HAP-1 (cell line): ENCODE measurements at regions not wholly inside any gene's neighbourhood (a gene's known extent, or its start where the extent isn't known, plus 50 kb on each side); places are given as distances from the start of the nearest gene placed in this dataset.

Source experiments
- DNase-seq, 2 experiments: peaks; one replicate each; pipeline ENCODE4 v3.0.0-alpha.2; 2016 to 2020; ENCODE audit warnings: low spot score in 2 of 2
- H3K27me3 ChIP-seq: fragments of 250-450 bp; sonication (Bioruptor Pico); 2 replicates; pipeline ENCODE4 v1.5.1; 2020; ENCODE audit warnings: low read depth, mild to moderate bottlenecking, moderate library complexity
- H3K36me3 ChIP-seq: fragments of 250-450 bp; sonication (Bioruptor Pico); replicated peaks from 2 replicates; pipeline ENCODE4 v1.5.1; 2020; ENCODE audit warnings: mild to moderate bottlenecking
- H3K4me1 ChIP-seq: fragments of 250-450 bp; sonication (Bioruptor Pico); 2 replicates; pipeline ENCODE4 v1.5.1; 2020; ENCODE audit warnings: mild to moderate bottlenecking
- H3K4me3 ChIP-seq: fragments of 250-450 bp; sonication (Bioruptor Pico); 2 replicates; pipeline ENCODE4 v1.5.1; 2020; ENCODE audit warnings: mild to moderate bottlenecking, moderate library complexity
- H3K9me3 ChIP-seq: fragments of 250-450 bp; sonication (Bioruptor Pico); 2 replicates; pipeline ENCODE4 v1.5.1; 2020; ENCODE audit warnings: mild to moderate bottlenecking, moderate library complexity
- in situ Hi-C: fragments of 300-500 bp; cut with MboI; formaldehyde crosslinking; loops from 3 replicates; pipeline ENCODE4 v1.14.3; 2020; ENCODE audit warnings: low sequenced_read_pairs, inconsistent platforms, mixed read lengths

DNA sequence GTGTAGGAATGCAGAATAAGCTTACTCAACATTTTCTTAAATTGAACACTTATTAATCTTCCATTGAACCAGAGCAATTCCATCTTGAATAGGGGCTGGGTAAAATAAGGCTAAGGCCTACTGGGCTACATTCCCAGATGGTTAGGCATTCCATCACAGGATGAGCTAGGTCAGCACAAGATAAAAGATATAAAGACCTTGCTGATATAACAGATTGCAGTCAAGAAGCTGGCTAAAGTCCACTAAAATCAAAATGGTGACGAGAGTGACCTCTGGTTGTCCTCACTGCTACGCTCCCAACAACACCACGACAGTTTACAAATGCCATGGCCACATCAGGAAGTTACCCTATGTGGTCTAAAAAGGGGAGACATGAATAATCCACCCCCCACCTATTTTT lies 156.1 kb downstream of the NXNL2 start:
- in situ Hi-C loops: no loop called here
- Histone ChIP-seq H3K9me3 (no peaks in the 10 kb centered on the region), H3K4me1 (no peaks in the 10 kb centered on the region)

DNA sequence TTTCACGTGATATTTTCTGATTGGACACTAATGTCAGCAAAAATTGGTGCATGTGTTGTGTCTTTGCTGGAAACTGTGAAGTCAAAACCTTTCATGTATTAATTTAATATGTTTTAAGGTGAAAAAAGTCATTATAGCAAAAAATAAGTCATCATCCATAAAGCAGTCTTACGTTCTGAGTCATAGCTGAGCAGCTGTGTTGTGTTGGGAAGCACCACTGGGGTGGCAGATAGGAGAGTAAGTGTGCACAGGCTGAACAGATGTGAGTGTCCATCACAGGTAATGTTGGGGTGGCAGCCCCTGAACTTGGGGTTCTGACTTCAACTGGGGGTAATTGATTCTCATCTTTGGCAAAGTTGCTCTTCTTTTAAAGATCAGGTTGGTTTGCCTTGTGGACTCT lies 156.8 kb downstream of the NXNL2 start:
- in situ Hi-C loops: no loop called here
- no peak for DNase-seq
- Histone ChIP-seq H3K9me3 (no peaks in the 10 kb centered on the region), H3K27me3 (no peaks in the 10 kb centered on the region), H3K36me3 (no peaks in the 10 kb centered on the region), H3K4me1 (no peaks in the 10 kb centered on the region), H3K4me3 (no peak overlapping the region)

More for the DNA sequence above, 156.1 kb downstream of the NXNL2 start:
- Histone ChIP-seq H3K36me3 (no peaks in the 10 kb centered on the region), H3K4me3 (no peak overlapping the region), H3K27me3 (no peaks in the 10 kb centered on the region)
- DNase-seq: no peak

DNA sequence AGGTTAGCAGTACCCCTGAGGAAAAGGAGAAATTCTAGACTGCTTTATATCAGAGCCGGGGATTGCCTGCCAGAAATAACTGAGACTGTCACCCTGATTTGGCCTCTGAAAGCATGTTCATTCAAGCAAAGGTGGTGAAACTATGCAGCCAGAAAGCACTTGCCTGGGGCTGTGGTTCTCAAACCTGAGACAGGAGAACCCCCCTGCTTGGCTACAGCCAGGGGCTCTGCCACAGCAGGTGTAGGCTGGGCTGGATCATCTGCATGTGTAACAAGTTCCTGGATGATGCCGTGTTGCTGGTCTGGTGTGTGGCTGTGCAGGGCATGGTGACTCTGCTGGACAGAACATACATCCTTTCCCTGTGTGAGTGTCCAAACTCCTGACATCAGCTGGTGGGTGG lies 157.8 kb downstream of the NXNL2 start:
- Histone ChIP-seq H3K36me3 (no peaks in the 10 kb centered on the region), H3K4me3 (no peak overlapping the region), H3K9me3 (no peaks in the 10 kb centered on the region), H3K27me3 (no peaks in the 10 kb centered on the region), H3K4me1 (no peaks in the 10 kb centered on the region)
- in situ Hi-C loops: no loop called here
- no peak for DNase-seq

DNA sequence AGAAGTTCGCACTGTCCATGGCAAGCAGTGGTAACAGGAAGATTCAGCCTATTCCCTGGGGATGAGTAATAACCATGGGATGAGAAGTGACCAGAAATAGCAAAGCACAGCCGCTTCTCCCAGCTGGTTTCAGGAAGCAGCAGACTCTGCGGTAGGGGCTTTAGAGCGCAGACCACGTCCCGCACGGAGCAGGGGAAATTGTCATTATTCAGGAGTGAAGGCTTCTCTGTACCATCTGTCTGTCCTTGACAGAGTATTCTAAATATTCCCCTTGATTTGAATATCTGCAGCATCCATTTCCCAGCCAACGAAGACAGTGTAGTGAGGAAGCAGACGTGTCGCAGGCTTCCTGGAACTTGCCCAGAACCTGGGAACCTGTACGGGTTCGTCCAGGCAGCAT lies 159.6 kb downstream of the NXNL2 start:
- no peak overlapping the region for H3K4me3 ChIP-seq
- no peaks in the 10 kb centered on the region for H3K27me3 ChIP-seq
- DNase-seq: no peak
- in situ Hi-C loops: no loop called here
- no peaks in the 10 kb centered on the region for H3K9me3 ChIP-seq
- H3K36me3 ChIP-seq: no peaks in the 10 kb centered on the region
- H3K4me1 ChIP-seq: no peaks in the 10 kb centered on the region

DNA sequence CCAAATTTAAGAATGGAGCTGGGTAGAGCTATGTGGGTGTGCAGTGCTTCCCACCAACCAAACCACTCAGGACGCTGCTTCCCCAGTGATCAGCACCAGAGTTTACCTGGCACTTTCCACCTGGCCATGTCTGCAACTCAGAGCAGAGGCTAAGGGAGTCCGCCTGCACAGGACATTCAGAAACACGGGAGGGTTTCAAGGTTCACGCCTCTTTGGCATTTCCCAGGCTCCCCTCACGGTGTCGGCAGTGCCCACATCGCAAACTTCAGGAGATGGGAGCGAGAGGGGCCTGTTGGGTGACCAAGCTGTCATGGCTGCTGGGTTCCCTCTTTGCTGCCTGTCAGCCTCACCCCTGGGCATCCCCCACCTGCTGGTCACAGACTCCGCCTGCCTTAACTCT lies 161.5 kb downstream of the NXNL2 start:
- Histone ChIP-seq H3K27me3 (no peaks in the 10 kb centered on the region), H3K36me3 (no peaks in the 10 kb centered on the region), H3K4me3 (no peak overlapping the region), H3K9me3 (no peaks in the 10 kb centered on the region), H3K4me1 (no peaks in the 10 kb centered on the region)
- DNase-seq: no peak
- in situ Hi-C loops: no loop called here

DNA sequence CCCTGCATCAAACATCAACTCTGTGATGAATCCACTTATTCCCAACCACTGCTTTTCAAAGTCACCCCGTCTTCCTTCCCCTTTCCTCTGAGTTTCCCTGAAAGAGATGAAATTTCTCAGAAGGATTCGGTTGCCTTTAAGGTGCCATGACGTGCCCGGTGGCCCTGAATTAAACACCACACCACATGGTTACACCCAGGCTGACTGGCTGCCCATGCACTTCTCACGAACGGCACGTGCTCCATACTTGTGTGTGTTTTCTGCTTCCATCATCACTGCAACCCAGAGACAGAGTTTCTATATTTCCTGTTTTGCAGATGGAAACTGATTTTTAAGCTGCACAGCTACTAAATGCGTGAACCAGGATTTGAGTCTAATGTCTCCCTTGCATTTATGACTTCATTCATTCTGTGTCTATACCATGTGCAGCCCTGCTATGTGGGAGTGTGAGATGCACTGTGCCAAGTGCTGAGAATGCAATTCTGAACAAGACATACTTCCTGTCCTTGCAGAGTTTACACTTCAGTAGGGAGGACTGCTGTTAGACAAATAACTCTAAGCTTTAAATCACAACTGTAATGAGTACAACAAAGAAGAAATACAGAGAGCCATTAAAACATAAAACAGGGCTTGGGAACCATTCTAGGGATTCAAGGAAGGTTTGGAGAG lies 162.9 kb downstream of the NXNL2 start:
- no peak for DNase-seq
- in situ Hi-C loops: no loop called here
- no peaks in the 10 kb centered on the region for H3K36me3 ChIP-seq
- H3K27me3 ChIP-seq: no peaks in the 10 kb centered on the region
- H3K4me1 ChIP-seq: no peaks in the 10 kb centered on the region
- H3K4me3 ChIP-seq: no peak overlapping the region
- H3K9me3 ChIP-seq: no peaks in the 10 kb centered on the region

DNA sequence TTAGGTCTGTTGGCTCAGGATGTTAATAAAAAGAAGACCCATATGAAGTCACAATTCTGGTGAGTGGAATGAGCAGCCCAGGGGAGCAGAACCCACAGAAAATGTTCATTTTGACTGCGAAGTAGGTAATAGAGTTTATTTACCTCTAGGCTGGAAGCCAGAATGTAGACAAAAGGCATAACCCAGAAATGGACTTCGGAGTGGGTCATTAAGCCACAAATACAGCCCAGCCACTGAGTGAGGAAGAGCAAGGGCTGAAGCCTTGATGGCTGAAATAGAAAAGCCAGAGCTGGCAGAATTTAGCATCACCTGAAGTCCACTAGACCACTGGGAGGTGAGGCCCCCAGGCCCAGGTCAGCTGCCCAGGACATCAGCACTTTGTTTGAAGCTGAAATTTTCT lies 168.0 kb downstream of the NXNL2 start:
- Histone ChIP-seq H3K4me3 (no peak overlapping the region), H3K27me3 (no peaks in the 10 kb centered on the region), H3K9me3 (no peaks in the 10 kb centered on the region), H3K36me3 (no peaks in the 10 kb centered on the region), H3K4me1 (no peaks in the 10 kb centered on the region)
- DNase-seq: no peak
- in situ Hi-C loops: no loop called here

DNA sequence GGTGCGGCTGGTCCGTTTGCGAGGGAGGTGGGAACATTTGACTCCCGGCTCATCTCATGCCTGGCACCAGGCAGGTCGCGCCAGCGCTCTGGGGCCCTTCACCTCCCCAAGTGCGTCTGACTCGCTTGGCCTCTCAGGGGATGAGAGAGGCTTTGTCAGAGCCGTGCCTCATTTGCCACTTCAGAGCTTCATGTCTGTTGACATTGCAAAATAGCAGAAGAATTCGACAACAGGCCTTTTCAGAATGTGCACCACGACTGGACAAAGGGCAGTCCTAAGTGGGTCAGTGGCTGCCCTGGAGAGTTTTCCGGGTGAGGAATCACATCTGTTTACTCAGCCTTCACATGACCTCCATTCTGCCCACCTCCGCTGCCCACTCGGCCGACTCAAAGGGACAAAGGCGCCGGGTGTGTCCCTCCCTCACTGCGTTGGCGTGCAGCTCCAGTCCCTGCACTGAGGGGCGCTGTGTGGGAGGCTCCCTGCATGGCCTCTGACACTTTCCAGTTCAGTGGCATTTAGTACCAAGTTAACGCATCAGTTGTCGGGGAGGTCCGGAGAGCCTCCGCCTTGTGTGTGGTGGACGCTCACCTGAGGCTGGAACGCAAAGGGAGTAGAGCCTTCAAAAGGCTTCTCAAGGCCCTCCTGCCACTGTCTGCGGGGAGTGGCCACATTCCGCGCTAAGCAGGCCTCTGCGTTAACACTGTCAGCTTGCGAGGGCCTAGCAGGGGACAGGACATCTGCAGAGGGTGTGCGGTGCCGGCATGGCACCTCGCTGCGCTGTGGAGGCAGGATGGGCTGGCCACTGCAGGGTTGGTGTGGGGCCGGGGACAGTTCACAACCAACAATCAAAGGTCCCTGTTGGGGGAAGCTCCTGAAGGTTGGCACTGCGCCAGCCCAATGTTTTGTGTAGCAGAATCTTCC lies 171.5 kb downstream of the NXNL2 start:
- DNase-seq: no peak
- in situ Hi-C loops: no loop called here
- H3K4me1 ChIP-seq: no peaks in the 10 kb centered on the region
- H3K36me3 ChIP-seq: no peaks in the 10 kb centered on the region
- H3K9me3 ChIP-seq: no peaks in the 10 kb centered on the region
- no peak overlapping the region for H3K4me3 ChIP-seq
- H3K27me3 ChIP-seq: no peaks in the 10 kb centered on the region

DNA sequence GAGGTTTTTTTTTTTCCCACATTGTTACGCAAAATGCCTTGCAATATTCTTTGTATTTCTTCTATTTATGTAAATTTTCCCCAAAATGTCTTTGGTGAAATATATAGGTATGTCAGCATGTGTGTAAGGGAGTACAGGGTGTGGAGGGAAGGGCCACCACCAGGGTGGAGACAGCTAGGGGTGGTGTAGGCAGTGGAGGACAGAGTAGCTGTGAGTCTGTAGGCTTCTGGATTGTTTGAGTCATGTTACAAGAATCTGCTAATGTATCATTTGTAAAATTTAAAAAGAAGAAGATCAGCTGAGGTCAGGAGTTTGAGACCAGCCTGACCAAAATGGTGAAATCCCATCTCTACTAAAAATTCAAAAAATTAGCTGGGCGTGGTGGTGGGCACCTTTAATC lies 175.5 kb downstream of the NXNL2 start:
- in situ Hi-C loops: no loop called here
- DNase-seq: no peak

DNA sequence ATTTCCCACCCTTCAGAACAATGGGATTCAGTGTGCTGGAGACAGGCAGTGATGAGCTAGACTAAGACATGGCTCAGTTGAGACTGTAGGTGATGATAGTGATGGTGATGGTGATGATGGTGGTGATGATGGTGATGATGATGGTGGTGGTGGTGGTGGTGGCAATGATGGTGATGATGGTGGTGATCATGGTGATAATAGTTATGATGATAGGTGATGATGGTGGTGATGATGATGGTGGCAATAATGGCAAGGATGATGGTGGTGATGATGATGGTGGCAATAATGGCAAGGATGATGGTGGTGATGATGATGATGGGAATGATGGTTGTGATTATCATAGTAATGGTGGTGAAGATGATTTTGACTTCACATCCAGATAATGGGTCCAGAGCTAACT lies 176.7 kb downstream of the NXNL2 start:
- no peaks in the 10 kb centered on the region for H3K27me3 ChIP-seq
- H3K4me1 ChIP-seq: no peaks in the 10 kb centered on the region
- no peaks in the 10 kb centered on the region for H3K36me3 ChIP-seq
- H3K9me3 ChIP-seq: no peaks in the 10 kb centered on the region
- in situ Hi-C loops: no loop called here
- DNase-seq: no peak
- H3K4me3 ChIP-seq: no peak overlapping the region

More for the DNA sequence above, 175.5 kb downstream of the NXNL2 start:
- Histone ChIP-seq H3K9me3 (no peaks in the 10 kb centered on the region), H3K4me1 (no peaks in the 10 kb centered on the region), H3K4me3 (no peak overlapping the region), H3K27me3 (no peaks in the 10 kb centered on the region), H3K36me3 (no peaks in the 10 kb centered on the region)

DNA sequence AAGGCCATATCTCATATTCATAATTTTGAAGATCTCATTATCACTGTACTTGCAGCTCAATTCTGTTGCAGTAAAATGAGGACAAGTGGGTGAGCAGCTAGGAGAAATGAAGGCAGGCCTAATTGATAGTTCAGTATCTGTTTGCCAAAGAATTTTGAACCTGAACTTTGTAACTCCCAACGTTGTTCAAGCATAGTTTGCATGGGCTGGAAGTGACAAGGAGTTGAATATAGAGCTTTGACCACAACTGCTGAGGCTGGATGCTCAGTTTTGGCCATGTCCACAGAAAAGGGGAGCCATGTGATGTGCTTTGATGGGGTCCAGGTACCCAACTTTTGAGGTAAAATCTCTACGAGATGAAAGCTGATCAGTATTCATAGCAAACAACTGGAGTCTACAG lies 177.5 kb downstream of the NXNL2 start:
- Histone ChIP-seq H3K4me1 (no peaks in the 10 kb centered on the region), H3K36me3 (no peaks in the 10 kb centered on the region), H3K4me3 (no peak overlapping the region), H3K9me3 (no peaks in the 10 kb centered on the region), H3K27me3 (no peaks in the 10 kb centered on the region)
- DNase-seq: no peak
- in situ Hi-C loops: no loop called here

DNA sequence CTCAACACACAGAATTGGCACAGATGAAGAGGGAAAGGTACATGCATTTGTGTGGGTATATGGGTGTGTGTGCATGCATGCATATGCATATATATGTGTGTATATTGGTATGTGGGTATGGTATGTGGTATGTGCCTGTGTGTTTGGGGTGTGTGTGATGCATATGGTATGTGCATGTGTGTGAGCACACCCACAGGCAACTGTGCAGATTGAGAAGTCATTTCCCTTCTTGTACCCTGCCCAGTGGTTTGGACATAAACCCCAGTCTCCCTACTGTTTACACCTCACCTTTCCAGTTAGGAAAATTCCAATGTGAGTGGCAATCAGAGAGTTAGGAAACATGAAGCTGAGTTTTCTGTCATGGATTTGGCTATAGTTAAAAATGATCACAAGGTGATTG lies 178.0 kb downstream of the NXNL2 start:
- Histone ChIP-seq H3K4me1 (no peaks in the 10 kb centered on the region), H3K4me3 (no peak overlapping the region)

DNA sequence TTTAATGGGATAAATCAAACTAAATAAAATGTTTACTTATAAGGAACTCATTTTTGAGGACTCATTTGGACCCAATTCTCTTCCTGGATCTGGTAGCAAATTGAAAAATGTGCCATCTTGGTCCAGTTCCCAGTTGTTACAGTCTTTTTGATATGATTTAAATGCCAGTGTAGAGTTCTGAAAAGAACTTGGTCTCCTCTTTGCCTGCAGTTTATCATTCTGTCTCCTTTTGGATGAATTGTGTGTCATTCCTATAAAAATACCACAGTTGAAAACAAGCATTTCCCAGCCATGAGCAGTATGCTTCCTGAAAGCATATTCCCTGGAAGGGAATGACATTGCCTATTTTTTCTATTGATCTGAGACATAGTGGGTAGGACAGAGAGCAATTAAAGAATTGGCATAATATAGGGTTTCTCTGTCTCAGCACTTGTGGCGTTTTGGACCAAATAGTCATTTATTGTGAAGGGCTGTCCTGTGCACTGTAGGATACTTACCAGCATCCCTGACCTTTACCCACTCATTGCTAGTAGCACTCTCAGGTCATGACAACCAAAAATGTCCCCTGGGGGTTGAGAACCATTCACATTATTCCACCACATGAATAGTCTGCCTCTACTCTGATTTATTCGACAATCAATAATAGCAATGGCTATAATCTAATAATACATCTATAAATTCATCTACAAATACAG lies 181.8 kb downstream of the NXNL2 start:
- Histone ChIP-seq H3K27me3 (no peaks in the 10 kb centered on the region), H3K36me3 (no peaks in the 10 kb centered on the region), H3K9me3 (no peaks in the 10 kb centered on the region), H3K4me3 (no peak overlapping the region), H3K4me1 (no peaks in the 10 kb centered on the region)
- no peak for DNase-seq
- in situ Hi-C loops: no loop called here

More for the DNA sequence above, 178.0 kb downstream of the NXNL2 start:
- no peak for DNase-seq
- Histone ChIP-seq H3K36me3 (no peaks in the 10 kb centered on the region), H3K9me3 (no peaks in the 10 kb centered on the region), H3K27me3 (no peaks in the 10 kb centered on the region)
- in situ Hi-C loops: no loop called here

DNA sequence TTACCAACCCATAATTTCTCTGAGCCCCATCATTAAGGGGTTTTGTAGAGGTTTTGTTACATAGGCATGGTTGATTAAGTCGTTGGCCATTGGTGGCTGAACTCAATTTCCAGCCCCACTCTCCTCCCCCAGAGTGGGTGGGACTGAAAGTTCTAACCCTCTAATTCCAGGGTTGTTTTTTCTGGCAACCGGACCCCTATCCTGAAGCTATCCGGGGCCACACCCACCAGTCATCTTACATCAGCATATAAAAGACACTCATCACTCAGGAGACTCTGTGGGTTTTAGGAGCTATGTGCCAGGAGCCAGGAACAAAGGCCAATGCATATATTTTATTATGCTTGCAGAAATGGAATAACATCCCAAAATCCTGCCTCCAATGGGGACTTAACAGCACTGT lies 186.0 kb downstream of the NXNL2 start:
- in situ Hi-C loops: no loop called here
- no peak for DNase-seq

More for the DNA sequence above, 186.0 kb downstream of the NXNL2 start:
- Histone ChIP-seq H3K4me3 (no peak overlapping the region), H3K9me3 (no peaks in the 10 kb centered on the region), H3K4me1 (no peaks in the 10 kb centered on the region), H3K36me3 (no peaks in the 10 kb centered on the region), H3K27me3 (no peaks in the 10 kb centered on the region)
